H1 (cell line): ENCODE measurements at regions not wholly inside any gene's neighbourhood (a gene's known extent, or its start where the extent isn't known, plus 50 kb on each side); places are given as distances from the start of the nearest gene placed in this dataset.

Source experiments
- CTCF ChIA-PET: fragments of 300-600 bp; sonication (Branson Sonifier 250); formaldehyde crosslinking; loops from one replicate; lab custom pipeline; 2021; ENCODE audit not compliant: partially characterized antibody; lab: Charles Lee
- POLR2A ChIA-PET: fragments of 300-600 bp; sonication (Branson Sonifier 250); formaldehyde crosslinking; loops from one replicate; lab custom pipeline; 2021; ENCODE audit warnings: inconsistent platforms; ENCODE audit not compliant: partially characterized antibody; lab: Charles Lee
- DNase-seq, 2 experiments: peaks; one replicate each; pipeline versions ENCODE4 v3.0.0 to v3.0.0-alpha.2; 2010 to 2022; ENCODE audit warnings: low spot score in 2 of 2, low read depth in 1 of 2, mixed read lengths in 1 of 2
- FAIRE-seq: peaks from 2 replicates; lab custom pipeline; 2011; peaks lifted over from hg19 to GRCh38; lab: Jason Lieb, UNC
- H2AFZ ChIP-seq: 2 replicates; pipeline ENCODE4 v1.8.1; 2012; ENCODE audit warnings: low read length, inconsistent platforms
- H2AK5ac ChIP-seq: 2 replicates; pipeline ENCODE4 v1.6.1; 2013; ENCODE audit warnings: low read depth, low read length
- H2BK120ac ChIP-seq: replicated peaks from 2 replicates; pipeline ENCODE3; 2013; ENCODE audit warnings: low read depth, low read length, inconsistent platforms
- H2BK12ac ChIP-seq: 2 replicates; pipeline ENCODE4 v1.6.1; 2013; ENCODE audit warnings: low read depth, low read length
- H2BK15ac ChIP-seq: 2 replicates; pipeline ENCODE4 v1.6.1; 2013; ENCODE audit warnings: low read length
- H2BK20ac ChIP-seq: 2 replicates; pipeline ENCODE4 v1.6.1; 2013; ENCODE audit warnings: low read length
- H2BK5ac ChIP-seq: 2 replicates; pipeline ENCODE4 v1.6.1; 2013; ENCODE audit warnings: low read depth, low read length
- H3K14ac ChIP-seq: 2 replicates; pipeline ENCODE4 v1.6.1; 2013; ENCODE audit warnings: inconsistent platforms; ENCODE audit not compliant: insufficient read length
- H3K18ac ChIP-seq: 2 replicates; pipeline ENCODE4 v1.6.1; 2013; ENCODE audit warnings: low read length; ENCODE audit errors: extremely low read depth
- H3K23ac ChIP-seq: 2 replicates; pipeline ENCODE4 v1.6.1; 2013; ENCODE audit warnings: inconsistent platforms; ENCODE audit not compliant: insufficient read length
- H3K23me2 ChIP-seq: 2 replicates; pipeline ENCODE4 v1.6.1; 2013; ENCODE audit warnings: low read depth, low read length
- H3K27ac ChIP-seq: 2 replicates; pipeline ENCODE4 v1.6.1; 2011; ENCODE audit warnings: low read depth, low read length, inconsistent platforms
- H3K27me3 ChIP-seq, 4 experiments: replicated peaks in 1 of 4; 1 replicate in 1 of 4; 2 replicates in 3 of 4; pipeline versions ENCODE4 v1.6.1 to v1.8.1; 2011 to 2013; ENCODE audit warnings: low read length in 3 of 4, mild to moderate bottlenecking in 3 of 4, inconsistent platforms in 2 of 4, mixed read lengths in 2 of 4, moderate library complexity in 1 of 4; ENCODE audit not compliant: control insufficient read depth in 3 of 4, insufficient read depth in 3 of 4; ENCODE audit errors: extremely low read depth in 1 of 4
- H3K36me3 ChIP-seq, 4 experiments: 2 replicates each; pipeline versions ENCODE4 v1.6.1 to v1.8.1; 2011 to 2013; ENCODE audit warnings: mild to moderate bottlenecking in 4 of 4, low read length in 3 of 4, moderate library complexity in 2 of 4, control low read depth in 1 of 4, inconsistent platforms in 1 of 4; ENCODE audit not compliant: insufficient read depth in 4 of 4, control insufficient read depth in 2 of 4
- H3K4ac ChIP-seq: replicated peaks from 2 replicates; pipeline ENCODE3; 2013; ENCODE audit warnings: low read length, low read depth, mixed read lengths, inconsistent platforms; ENCODE audit not compliant: insufficient read length
- H3K4me1 ChIP-seq, 4 experiments: replicated peaks in 1 of 4; 1 replicate in 1 of 4; 2 replicates in 3 of 4; pipeline versions ENCODE4 v1.6.1 to v1.8.1; 2011 to 2013; ENCODE audit warnings: low read length in 3 of 4, inconsistent platforms in 2 of 4, mixed read lengths in 1 of 4; ENCODE audit not compliant: insufficient read depth in 4 of 4, control insufficient read depth in 3 of 4
- H3K4me2 ChIP-seq, 2 experiments: 2 replicates each; pipeline versions ENCODE4 v1.6.1 to v1.8.1; 2011 to 2013; ENCODE audit warnings: low read depth in 2 of 2, low read length in 2 of 2, control low read depth in 1 of 2, inconsistent platforms in 1 of 2, mild to moderate bottlenecking in 1 of 2; ENCODE audit not compliant: insufficient read depth in 1 of 2
- H3K4me3 ChIP-seq, 4 experiments: fragments of 200-600, 300-600 bp in 1 of 4; sonication (generic), shearing (Covaris generic), sonication (Bioruptor Twin) in 1 of 4; 2 replicates each; pipeline versions ENCODE4 v1.5.1 to v1.8.1; 2011 to 2016; ENCODE audit warnings: low read length in 4 of 4, low read depth in 3 of 4, control low read depth in 2 of 4, inconsistent platforms in 2 of 4, mild to moderate bottlenecking in 2 of 4, mixed read lengths in 1 of 4, moderate library complexity in 1 of 4; ENCODE audit not compliant: insufficient read depth in 2 of 4; ENCODE audit errors: extremely low read depth in 1 of 4
- H3K56ac ChIP-seq: replicated peaks from 2 replicates; pipeline ENCODE3; 2013; ENCODE audit warnings: low read depth, mild to moderate bottlenecking, mixed read lengths, low read length, inconsistent platforms; ENCODE audit not compliant: insufficient read length
- H3K79me1 ChIP-seq: 2 replicates; pipeline ENCODE4 v1.6.1; 2013; ENCODE audit warnings: low read depth, low read length, control low read depth
- H3K79me2 ChIP-seq, 2 experiments: 2 replicates each; pipeline versions ENCODE4 v1.6.1 to v1.8.1; 2012 to 2013; ENCODE audit warnings: low read length in 2 of 2, mild to moderate bottlenecking in 2 of 2, inconsistent platforms in 1 of 2; ENCODE audit not compliant: insufficient read depth in 2 of 2, control insufficient read depth in 1 of 2
- H3K9ac ChIP-seq, 4 experiments: replicated peaks in 1 of 4; 1 replicate in 1 of 4; 2 replicates in 3 of 4; pipeline versions ENCODE4 v1.6.1 to v1.8.1; 2011 to 2013; ENCODE audit warnings: low read depth in 3 of 4, low read length in 3 of 4, control low read depth in 2 of 4, mild to moderate bottlenecking in 2 of 4, moderate library complexity in 2 of 4, inconsistent platforms in 1 of 4; ENCODE audit errors: extremely low read depth in 1 of 4
- H3K9me3 ChIP-seq, 2 experiments: 2 replicates each; pipeline versions ENCODE4 v1.6.1 to v1.8.1; 2012 to 2013; ENCODE audit warnings: mild to moderate bottlenecking in 2 of 2, moderate library complexity in 2 of 2, control low read depth in 1 of 2, inconsistent platforms in 1 of 2, low read depth in 1 of 2, low read length in 1 of 2, mixed read lengths in 1 of 2; ENCODE audit not compliant: insufficient read depth in 2 of 2
- H4K20me1 ChIP-seq, 2 experiments: replicated peaks in 1 of 2; 2 replicates each; pipeline versions ENCODE3 to v1.8.1; 2011 to 2013; ENCODE audit warnings: inconsistent platforms in 2 of 2, low read length in 2 of 2, mild to moderate bottlenecking in 1 of 2; ENCODE audit not compliant: insufficient read depth in 2 of 2, control insufficient read depth in 1 of 2
- H4K5ac ChIP-seq: 2 replicates; pipeline ENCODE4 v1.6.1; 2013; ENCODE audit warnings: low read length, low read depth, mixed read lengths, inconsistent platforms; ENCODE audit not compliant: insufficient read length
- H4K8ac ChIP-seq: 2 replicates; pipeline ENCODE4 v1.8.0; 2013; ENCODE audit warnings: mild to moderate bottlenecking, moderate library complexity, low read length, inconsistent platforms; ENCODE audit not compliant: insufficient read depth; ENCODE audit errors: extremely low read depth
- H4K91ac ChIP-seq: replicated peaks from 2 replicates; pipeline ENCODE3; 2013; ENCODE audit warnings: low read length, mixed read lengths, inconsistent platforms; ENCODE audit not compliant: insufficient read length
- BRCA1 ChIP-seq: IDR thresholded peaks from 2 replicates; pipeline ENCODE4 v1.6.1; 2012; ENCODE audit warnings: low read depth, low read length, improper control_type of control experiment
- EP300 ChIP-seq, 2 experiments: IDR thresholded peaks; 1 replicate in 1 of 2; 2 replicates in 1 of 2; pipeline ENCODE4 v1.6.1; 2011 to 2012; ENCODE audit warnings: low read depth in 2 of 2, low read length in 2 of 2, mild to moderate bottlenecking in 2 of 2, borderline replicate concordance in 1 of 2, inconsistent platforms in 1 of 2, moderate library complexity in 1 of 2
- HDAC6 ChIP-seq: IDR thresholded peaks from one replicate; pipeline ENCODE4 v1.7.1; 2012; ENCODE audit warnings: low read depth, mild to moderate bottlenecking, inconsistent platforms, low read length, moderate library complexity
- PHF8 ChIP-seq: fragments of 200-600 bp; sonication (generic); conservative IDR thresholded peaks from 2 replicates; pipeline ENCODE4 v1.7.1; 2012; ENCODE audit warnings: low read depth, mild to moderate bottlenecking, inconsistent platforms, low read length, moderate library complexity
- SIX5 ChIP-seq: IDR thresholded peaks from 2 replicates; pipeline ENCODE4 v1.6.1; 2011; ENCODE audit warnings: mild to moderate bottlenecking, low read depth, low read length
- TCF12 ChIP-seq: IDR thresholded peaks from 2 replicates; pipeline ENCODE4 v1.6.1; 2011; ENCODE audit warnings: low read depth, mild to moderate bottlenecking, low read length
- WGBS, 2 experiments: shearing (Covaris generic) in 1 of 2; methylation state at CpG; one replicate each; pipeline versions ENCODE4 v1.1.6 to v1.1.7; 2013 to 2015; ENCODE audit warnings: low lambda C conversion rate in 2 of 2, mixed read lengths in 2 of 2, inconsistent platforms in 1 of 2, low coverage in 1 of 2, missing lambda C conversion rate in 1 of 2; ENCODE audit not compliant: insufficient replicate concordance in 2 of 2, insufficient coverage in 1 of 2, insufficient read length in 1 of 2; ENCODE audit errors: extremely low coverage in 1 of 2, missing lambda C conversion rate in 1 of 2; 5-methylcytosine and 5-hydroxymethylcytosine counted together

DNA sequence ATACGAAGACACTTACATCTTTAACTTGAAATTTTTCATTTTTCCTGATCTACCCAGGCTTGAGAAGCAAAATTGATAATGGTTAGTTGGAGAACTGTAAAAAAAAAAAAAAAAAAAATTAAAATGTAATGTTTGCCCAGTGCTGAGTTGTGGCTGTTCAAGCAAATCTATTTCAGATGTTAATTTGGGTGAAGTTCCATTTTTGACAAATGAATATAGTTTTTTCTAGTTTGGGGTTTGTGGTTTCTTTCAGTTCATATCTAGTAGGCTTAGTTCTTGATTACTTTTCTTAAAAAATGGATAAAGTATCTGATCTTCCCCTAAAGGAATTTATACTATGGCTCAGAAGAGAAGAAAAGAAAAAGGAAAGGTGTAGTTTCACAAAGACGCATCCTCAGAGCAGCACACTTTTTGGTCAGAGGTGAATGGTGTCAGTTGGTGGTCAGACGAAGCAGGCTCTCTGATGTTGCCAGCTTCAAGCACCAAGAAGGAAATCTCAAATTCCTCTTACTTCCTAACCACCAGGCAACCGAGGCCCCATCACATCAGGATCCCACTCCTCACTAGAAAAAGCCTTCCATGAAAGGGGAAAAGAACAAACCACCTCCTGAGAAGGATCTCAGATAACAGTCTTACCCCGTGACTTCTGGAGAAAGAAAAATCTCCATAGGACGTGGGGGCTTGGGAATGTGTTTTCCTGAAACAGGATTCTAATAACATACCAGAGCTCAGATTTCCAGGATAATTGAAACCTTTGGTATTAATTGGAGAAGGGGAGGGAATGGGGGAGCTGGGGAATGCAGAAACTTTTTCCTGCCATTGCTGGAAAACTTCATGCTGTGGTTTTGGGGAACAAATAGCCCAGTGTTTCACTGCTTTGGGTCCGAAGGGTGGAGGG lies 396.2 kb downstream of the CD83 start:
- H2BK5ac ChIP-seq, result no peak overlapping the region
- no peak overlapping the region for H2BK20ac ChIP-seq
- no peaks in the 10 kb centered on the region for H3K79me1 ChIP-seq
- H3K23me2 ChIP-seq, result no peaks in the 10 kb centered on the region; the same call in 1 of the 2 replicates
- H3K27ac ChIP-seq, result no peak overlapping the region
- H3K9ac ChIP-seq, result no peak overlapping the region
- no peak overlapping the region for H2BK120ac ChIP-seq
- H4K20me1 ChIP-seq, result no peaks in the 10 kb centered on the region
- no peak overlapping the region for H2BK15ac ChIP-seq
- 83% methylated on average over 7 of the region's 7 CpGs; no CpG with 5 or more reads in 1 of the 2 experiments for WGBS, 2 experiments
- H3K4me1 ChIP-seq, result peaks cover 0 to 4% (median 0%) of the 10 kb centered on the region in 4 experiments; a peak in 2 of 7 replicates
- no peak overlapping the region for H4K8ac ChIP-seq
- no peak overlapping the region for H3K18ac ChIP-seq
- no peak overlapping the region for H2BK12ac ChIP-seq
- TF ChIP-seq EP300 (IDR thresholded peaks at IDR 0.05; ENCODE audit: borderline replicate concordance in 1 of 2, low read depth in 2 of 2, low read length in 2 of 2) (no peak), TCF12 (no peak), BRCA1 (no peak), HDAC6 (no peak), PHF8 (no peak), SIX5 (no peak)
- TF ChIP-seq, all 59 proteins: peak for 0
- no peak overlapping the region for H2AK5ac ChIP-seq
- POLR2A ChIA-PET, result no interaction called here
- H3K14ac ChIP-seq, result no peak overlapping the region
- H4K91ac ChIP-seq, result no peak overlapping the region
- no peak overlapping the region for H2AFZ ChIP-seq
- no peak overlapping the region for H4K5ac ChIP-seq
- DNase-seq (no peak), FAIRE-seq (no peak)
- no peak overlapping the region for H3K56ac ChIP-seq
- no peaks in the 10 kb centered on the region for H3K9me3 ChIP-seq
- H3K23ac ChIP-seq, result no peak overlapping the region
- H3K79me2 ChIP-seq, result no peaks in the 10 kb centered on the region
- no peak overlapping the region for H3K4me3 ChIP-seq
- no peaks in the 10 kb centered on the region for H3K36me3 ChIP-seq
- H3K27me3 ChIP-seq, result no peaks in the 10 kb centered on the region
- CTCF ChIA-PET, result no interaction called here
- no peak overlapping the region for H3K4ac ChIP-seq
- no peak overlapping the region for H3K4me2 ChIP-seq
